ENCODE measurements at regions not wholly inside any gene's neighbourhood (a gene's known extent, or its start where the extent isn't known, plus 50 kb on each side); places are given as distances from the start of the nearest gene placed in this dataset.

DNA sequence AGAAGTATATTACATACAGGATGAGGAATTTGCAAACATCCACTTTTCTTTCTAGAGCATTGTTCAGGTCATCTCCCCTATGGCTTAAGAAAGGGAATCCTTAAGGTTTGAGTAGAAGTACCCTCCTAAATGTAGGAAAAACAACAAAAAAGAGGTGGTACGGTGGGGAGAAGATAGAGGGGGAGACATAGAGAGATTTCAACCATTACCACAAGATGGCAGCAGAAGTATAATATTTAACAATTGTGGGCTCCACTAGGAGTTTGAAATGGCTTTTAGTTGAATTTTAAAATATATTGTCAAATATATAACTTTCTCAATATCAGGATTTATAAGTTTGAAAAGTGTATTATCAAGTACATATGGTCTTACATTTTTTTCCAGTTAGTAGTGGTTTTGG lies 72.7 kb upstream of the PRKG1 start:
- WGBS (ENCODE audit: insufficient coverage, low coverage, missing lambda C conversion rate) = 0% methylated on average over 1 of the region's 1 CpG
- ATAC-seq = peak; percentile 86
- no peak for TF ChIP-seq CCNT2 (IDR thresholded peaks at IDR 0.05; ENCODE audit: borderline replicate concordance, extremely low read depth, insufficient read length, low read depth, low read length)
- TF ChIP-seq, protein P1, sequence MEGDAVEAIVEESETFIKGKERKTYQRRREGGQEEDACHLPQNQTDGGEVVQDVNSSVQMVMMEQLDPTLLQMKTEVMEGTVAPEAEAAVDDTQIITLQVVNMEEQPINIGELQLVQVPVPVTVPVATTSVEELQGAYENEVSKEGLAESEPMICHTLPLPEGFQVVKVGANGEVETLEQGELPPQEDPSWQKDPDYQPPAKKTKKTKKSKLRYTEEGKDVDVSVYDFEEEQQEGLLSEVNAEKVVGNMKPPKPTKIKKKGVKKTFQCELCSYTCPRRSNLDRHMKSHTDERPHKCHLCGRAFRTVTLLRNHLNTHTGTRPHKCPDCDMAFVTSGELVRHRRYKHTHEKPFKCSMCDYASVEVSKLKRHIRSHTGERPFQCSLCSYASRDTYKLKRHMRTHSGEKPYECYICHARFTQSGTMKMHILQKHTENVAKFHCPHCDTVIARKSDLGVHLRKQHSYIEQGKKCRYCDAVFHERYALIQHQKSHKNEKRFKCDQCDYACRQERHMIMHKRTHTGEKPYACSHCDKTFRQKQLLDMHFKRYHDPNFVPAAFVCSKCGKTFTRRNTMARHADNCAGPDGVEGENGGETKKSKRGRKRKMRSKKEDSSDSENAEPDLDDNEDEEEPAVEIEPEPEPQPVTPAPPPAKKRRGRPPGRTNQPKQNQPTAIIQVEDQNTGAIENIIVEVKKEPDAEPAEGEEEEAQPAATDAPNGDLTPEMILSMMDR (IDR thresholded peaks at IDR 0.05 in 2 of 3, conservative IDR thresholded peaks at IDR 0.05 in 1 of 3; ENCODE audit: insufficient read depth in 2 of 3, low read depth in 1 of 3, low read length in 3 of 3) = peak; percentile 38 to 69 (median 55); a peak in 5 of 6 replicates
- peak; percentile 40; the same call in 1 of the 2 replicates for TF ChIP-seq REST (IDR thresholded peaks at IDR 0.05; ENCODE audit: borderline replicate concordance)
- TF ChIP-seq REST (CRISPR knock-in tag; IDR thresholded peaks at IDR 0.05; ENCODE audit: low read depth) = no peak
- TF ChIP-seq BRD4 (IDR thresholded peaks at IDR 0.05) = no peak
- TF ChIP-seq GTF3C2 (IDR thresholded peaks at IDR 0.05; ENCODE audit: borderline replicate concordance, extremely low read depth, insufficient read length) = no peak
- TF ChIP-seq EHMT2 (IDR thresholded peaks at IDR 0.05) = no peak
- TF ChIP-seq STAG1 (CRISPR knock-in tag; IDR thresholded peaks at IDR 0.05; ENCODE audit: borderline replicate concordance) = no peak
- no peak for TF ChIP-seq ZFP36 (IDR thresholded peaks at IDR 0.05; ENCODE audit: low read depth, low read length, partially characterized antibody)

More for the DNA sequence above, 72.7 kb upstream of the PRKG1 start:
- intact Hi-C loops (cut with micrococcal nuclease) (loop anchor here (1.0 to 10.0 kb wide), 3 partner anchors 963 to 1783 kb away; no protein-coding TSS in a partner anchor), in situ Hi-C loops (cut with MboI) (loop anchor here (25.0 kb wide), 1 partner anchor 1211 kb away; no protein-coding TSS in a partner anchor)
- Histone ChIP-seq H3K9me3 (replicated peaks; ENCODE audit: control insufficient read depth, insufficient read depth, low read depth, low read length) (no peaks in the 10 kb centered on the region), H3K27ac (ENCODE audit: extremely low read depth, low read depth, low read length) (no peak overlapping the region), H4K20me1 (replicated peaks; ENCODE audit: control insufficient read depth, insufficient read depth, low read length) (no peaks in the 10 kb centered on the region), H3K9ac (ENCODE audit: insufficient read depth in 1 of 2, low read depth in 2 of 2, low read length in 2 of 2) (no peak overlapping the region), H2AFZ (ENCODE audit: low read depth, low read length) (no peak overlapping the region), H3K4me3 (no peak overlapping the region), H3K27me3 (ENCODE audit: control insufficient read depth in 2 of 2, insufficient read depth in 2 of 2, low read length in 2 of 2) (no peaks in the 10 kb centered on the region), H3K4me2 (ENCODE audit: insufficient read depth, low read length) (no peak overlapping the region), H3K4me1 (replicated peaks in 1 of 2; ENCODE audit: control insufficient read depth in 2 of 2, insufficient read depth in 2 of 2, low read length in 2 of 2) (no peaks in the 10 kb centered on the region), H3K79me2 (ENCODE audit: control insufficient read depth, insufficient read depth, low read length) (no peaks in the 10 kb centered on the region), H3K9me1 (ENCODE audit: control insufficient read depth, insufficient read depth, low read length) (no peaks in the 10 kb centered on the region), H3K36me3 (ENCODE audit: control insufficient read depth, insufficient read depth, low read length) (no peaks in the 10 kb centered on the region)
- FAIRE-seq (peak; percentile 40), DNase-seq (ENCODE audit: extremely low read depth in 1 of 4, low spot score in 3 of 4) (peak in 3 of 4 experiments; percentile 18 to 32 (median 31))
- POLR2A ChIA-PET = no interaction called here
- no TSS peak for BruUV-seq (replicated peaks)
- CTCF ChIA-PET (ENCODE audit: low intra/inter-chr PET ratio) = interaction anchor here (0.9 to 3.1 kb wide), 2 partner anchors 1214 to 1777 kb away, joined by 3 to 9 read pairs; no protein-coding TSS in a partner anchor
